HG03103 (cell line): ENCODE measurements at regions not wholly inside any gene's neighbourhood (a gene's known extent, or its start where the extent isn't known, plus 50 kb on each side); places are given as distances from the start of the nearest gene placed in this dataset.

Experiments used
- ATAC-seq: cut with Tn5 transposase; IDR thresholded peaks from one replicate; pipeline ENCODE4 v1.9.1; 2021; ENCODE audit warnings: low read depth; ENCODE audit not compliant: unreplicated experiment

GRCh38 chr3:148428862-148429605, 268.7 kb upstream of the AGTR1 start:
- ATAC-seq, result no peak

GRCh38 chr3:148433665-148434064, 264.0 kb upstream of the AGTR1 start:
- no peak for ATAC-seq

- no peak for ATAC-seq
Observed at GRCh38 chr3:148435534-148435933, 262.2 kb upstream of the AGTR1 start.

- ATAC-seq, result peak; percentile 69
Observed at GRCh38 chr3:148439254-148439822, 258.4 kb upstream of the AGTR1 start.

- ATAC-seq, result no peak
Observed at GRCh38 chr3:148441191-148441590, 256.5 kb upstream of the AGTR1 start.

- no peak for ATAC-seq
Observed at GRCh38 chr3:148450819-148451218, 246.9 kb upstream of the AGTR1 start.

- no peak for ATAC-seq
Observed at GRCh38 chr3:148451969-148452368, 245.7 kb upstream of the AGTR1 start.

- ATAC-seq, result no peak
Observed at GRCh38 chr3:148453781-148454191, 243.9 kb upstream of the AGTR1 start.

GRCh38 chr3:148455098-148455497, 242.6 kb upstream of the AGTR1 start:
- no peak for ATAC-seq

GRCh38 chr3:148457886-148458285, 239.8 kb upstream of the AGTR1 start:
- no peak for ATAC-seq

GRCh38 chr3:148459931-148460513, 237.7 kb upstream of the AGTR1 start:
- ATAC-seq, result no peak

GRCh38 chr3:148460686-148461085, 237.0 kb upstream of the AGTR1 start:
- no peak for ATAC-seq

- ATAC-seq, result no peak
Observed at GRCh38 chr3:148464246-148464645, 233.5 kb upstream of the AGTR1 start.

- ATAC-seq, result no peak
Observed at GRCh38 chr3:148466143-148466542, 231.6 kb upstream of the AGTR1 start.

GRCh38 chr3:148466980-148467740, 230.5 kb upstream of the AGTR1 start:
- ATAC-seq, result no peak

GRCh38 chr3:148477375-148477774, 220.3 kb upstream of the AGTR1 start:
- no peak for ATAC-seq

- no peak for ATAC-seq
Observed at GRCh38 chr3:148493631-148494030, 204.1 kb upstream of the AGTR1 start.

- ATAC-seq, result no peak
Observed at GRCh38 chr3:148494451-148494850, 203.3 kb upstream of the AGTR1 start.

- ATAC-seq, result no peak
Observed at GRCh38 chr3:148500881-148501280, 196.8 kb upstream of the AGTR1 start.

GRCh38 chr3:148510116-148510515, 187.6 kb upstream of the AGTR1 start:
- ATAC-seq, result no peak

GRCh38 chr3:148510561-148510960, 187.1 kb upstream of the AGTR1 start:
- ATAC-seq, result no peak
